ENCODE measurements at regions not wholly inside any gene's neighbourhood (a gene's known extent, or its start where the extent isn't known, plus 50 kb on each side); places are given as distances from the start of the nearest gene placed in this dataset.

- H3K23me2 ChIP-seq (ENCODE audit: insufficient read length, low read depth, low read length, poor library complexity, severe bottlenecking) = no peaks in the 10 kb centered on the region
- no peak overlapping the region for H3K27ac Mint-ChIP-seq
- no peaks in the 10 kb centered on the region for H3K79me1 ChIP-seq (ENCODE audit: insufficient read depth, low read depth, low read length, poor library complexity, severe bottlenecking)
- H2BK12ac ChIP-seq (ENCODE audit: insufficient read length, low read depth, low read length) = no peak overlapping the region
- H3K27ac ChIP-seq (ENCODE audit: insufficient read length, low read depth, low read length) = no peak overlapping the region
- H3K27me3 Mint-ChIP-seq (ENCODE audit: low read depth) = peaks cover 3% of the 10 kb centered on the region
- no peak overlapping the region for H4K91ac ChIP-seq (ENCODE audit: insufficient read length, low read depth, low read length)
- no peak overlapping the region for H3T11ph ChIP-seq (ENCODE audit: low read length)
- no peaks in the 10 kb centered on the region for H3K27me3 ChIP-seq (ENCODE audit: insufficient read depth, low read length)
- peaks cover 3 to 21% (median 17%) of the 10 kb centered on the region in 3 experiments; a peak in 6 of 7 replicates for H3K36me3 Mint-ChIP-seq (ENCODE audit: insufficient read depth in 1 of 3, low read depth in 3 of 3)
- no peaks in the 10 kb centered on the region for H3K4me1 Mint-ChIP-seq
- no peak overlapping the region for H2BK5ac ChIP-seq (ENCODE audit: insufficient read length, low read length)
- H4K5ac ChIP-seq (ENCODE audit: insufficient read length, low read depth, low read length) = no peak overlapping the region
- no peaks in the 10 kb centered on the region for H4K20me1 ChIP-seq (ENCODE audit: control insufficient read depth, insufficient read depth, insufficient read length)
- no peak overlapping the region for H2BK20ac ChIP-seq (ENCODE audit: low read depth, low read length, poor library complexity, severe bottlenecking)
- H3K4me1 ChIP-seq (ENCODE audit: insufficient read depth, low read length) = no peaks in the 10 kb centered on the region
- H3K9me3 ChIP-seq (ENCODE audit: control insufficient read depth, low read depth, low read length) = peaks cover 66% of the 10 kb centered on the region
- no peak overlapping the region for H3K4me2 ChIP-seq (ENCODE audit: insufficient read depth, insufficient read length, low read length)
- H2BK120ac ChIP-seq (ENCODE audit: low read depth, low read length, poor library complexity, severe bottlenecking) = no peak overlapping the region
- no peak overlapping the region for H3K56ac ChIP-seq (ENCODE audit: insufficient read length, low read depth, low read length)
- TF ChIP-seq CTCF (conservative IDR thresholded peaks at IDR 0.05) = no peak
- no CpG with 5 or more reads among the region's 3 CpGs for WGBS (ENCODE audit: extremely low coverage, insufficient read length, low lambda C conversion rate)
- no peak overlapping the region for H3K4me3 Mint-ChIP-seq
- DNase-seq = no peak
- no peak overlapping the region for H2AFZ ChIP-seq (ENCODE audit: low read length)
- no peak overlapping the region for H4K8ac ChIP-seq (replicated peaks; ENCODE audit: insufficient read length, low read depth, low read length)
- no peak overlapping the region for H2AK5ac ChIP-seq (ENCODE audit: insufficient read length, low read length)
- no peak overlapping the region for H3K18ac ChIP-seq (ENCODE audit: insufficient read length, low read depth, low read length)
- H3K4ac ChIP-seq (ENCODE audit: low read depth, low read length) = no peak overlapping the region
- H3K79me2 ChIP-seq (ENCODE audit: insufficient read depth, low read length) = no peaks in the 10 kb centered on the region
- no peak overlapping the region for H3K23ac ChIP-seq (ENCODE audit: insufficient read length, low read depth, low read length)
- H3K14ac ChIP-seq (ENCODE audit: insufficient read depth, low read length) = no peak overlapping the region
- H2BK15ac ChIP-seq (ENCODE audit: low read depth, low read length) = no peak overlapping the region
- no peak overlapping the region for H3K9ac ChIP-seq (ENCODE audit: extremely low read depth, insufficient read length, low read length)
- H3K9me3 Mint-ChIP-seq = peaks cover 82 to 84% of the 10 kb centered on the region in 2 experiments
Measured at GRCh38 chr16:35193956-35194355, 1734.5 kb downstream of the TP53TG3F start.

All from H9 (cell line).